Vagina (tissue), 2 donors: ENCODE measurements at regions not wholly inside any gene's neighbourhood (a gene's known extent, or its start where the extent isn't known, plus 50 kb on each side); places are given as distances from the start of the nearest gene placed in this dataset.

Source experiments
- POLR2A ChIP-seq, 2 donors: fragments of 450-650 bp; IDR thresholded peaks; one replicate each; pipeline ENCODE4 v1.6.1; 2017; ENCODE audit warnings: antibody characterized with exemption in 2 of 2, mild to moderate bottlenecking in 2 of 2, moderate library complexity in 2 of 2
- POLR2AphosphoS5 ChIP-seq, 2 donors: sonication (generic); formaldehyde crosslinking; IDR thresholded peaks; one replicate each; pipeline ENCODE4 v1.9.0; 2017; ENCODE audit warnings: antibody characterized with exemption in 2 of 2, mild to moderate bottlenecking in 2 of 2, low read depth in 1 of 2; ENCODE audit not compliant: insufficient read depth in 1 of 2
- TF ChIP-seq, protein P1 (sequence below), 3 experiments: fragments of 450-650 bp in 2 of 3; fragments of 200-600 bp in 1 of 3; sonication (generic) in 1 of 3; IDR thresholded peaks; one replicate each; pipeline ENCODE4 v1.5.1; 2017 to 2019; ENCODE audit warnings: antibody characterized with exemption in 3 of 3, mild to moderate bottlenecking in 2 of 3, moderate library complexity in 2 of 3

DNA sequence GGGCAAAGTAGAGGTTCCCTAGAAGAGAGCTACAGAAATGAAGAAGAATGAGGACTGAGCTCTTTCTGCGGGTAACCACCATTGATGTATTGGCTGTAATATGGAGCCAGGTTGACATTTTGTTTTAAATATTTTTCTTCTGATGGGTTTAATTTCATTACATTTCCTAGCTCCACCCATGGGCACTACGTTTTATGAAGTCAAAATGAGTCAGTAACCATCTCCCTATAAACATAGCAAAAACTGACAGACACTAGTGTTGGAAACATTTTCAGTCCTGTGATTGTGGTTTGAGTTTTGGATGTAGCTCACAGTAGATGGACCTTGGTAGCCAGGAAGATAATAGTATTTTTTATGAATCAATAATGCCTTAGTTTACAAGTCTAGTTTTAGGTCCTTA, 470.4 kb upstream of the B3GALT2 start:
- TF ChIP-seq, protein P1, sequence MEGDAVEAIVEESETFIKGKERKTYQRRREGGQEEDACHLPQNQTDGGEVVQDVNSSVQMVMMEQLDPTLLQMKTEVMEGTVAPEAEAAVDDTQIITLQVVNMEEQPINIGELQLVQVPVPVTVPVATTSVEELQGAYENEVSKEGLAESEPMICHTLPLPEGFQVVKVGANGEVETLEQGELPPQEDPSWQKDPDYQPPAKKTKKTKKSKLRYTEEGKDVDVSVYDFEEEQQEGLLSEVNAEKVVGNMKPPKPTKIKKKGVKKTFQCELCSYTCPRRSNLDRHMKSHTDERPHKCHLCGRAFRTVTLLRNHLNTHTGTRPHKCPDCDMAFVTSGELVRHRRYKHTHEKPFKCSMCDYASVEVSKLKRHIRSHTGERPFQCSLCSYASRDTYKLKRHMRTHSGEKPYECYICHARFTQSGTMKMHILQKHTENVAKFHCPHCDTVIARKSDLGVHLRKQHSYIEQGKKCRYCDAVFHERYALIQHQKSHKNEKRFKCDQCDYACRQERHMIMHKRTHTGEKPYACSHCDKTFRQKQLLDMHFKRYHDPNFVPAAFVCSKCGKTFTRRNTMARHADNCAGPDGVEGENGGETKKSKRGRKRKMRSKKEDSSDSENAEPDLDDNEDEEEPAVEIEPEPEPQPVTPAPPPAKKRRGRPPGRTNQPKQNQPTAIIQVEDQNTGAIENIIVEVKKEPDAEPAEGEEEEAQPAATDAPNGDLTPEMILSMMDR (IDR thresholded peaks at IDR 0.05), result no peak
- TF ChIP-seq POLR2AphosphoS5 (IDR thresholded peaks at IDR 0.05; ENCODE audit: insufficient read depth in 1 of 2, low read depth in 1 of 2) (no peak), POLR2A (IDR thresholded peaks at IDR 0.05) (no peak)
